HG02938 (cell line): ENCODE measurements at regions not wholly inside any gene's neighbourhood (a gene's known extent, or its start where the extent isn't known, plus 50 kb on each side); places are given as distances from the start of the nearest gene placed in this dataset.
"Not testable (repeated sequence)": the region's sequence is repeated elsewhere in the genome, so short reads cannot be mapped to it uniquely, and the experiment has no call there.

ENCODE experiments used
- ATAC-seq: cut with Tn5 transposase; IDR thresholded peaks from one replicate; pipeline ENCODE4 v1.9.1; 2021; ENCODE audit warnings: mild to moderate bottlenecking, moderate library complexity; ENCODE audit not compliant: unreplicated experiment

GRCh38 chrX:12042615-12043014, 95.7 kb upstream of the FRMPD4 start:
- ATAC-seq, result no peak

- ATAC-seq, result no peak
These were observed 86.2 kb upstream of the FRMPD4 start for GRCh38 chrX:12052109-12052508.

DNA sequence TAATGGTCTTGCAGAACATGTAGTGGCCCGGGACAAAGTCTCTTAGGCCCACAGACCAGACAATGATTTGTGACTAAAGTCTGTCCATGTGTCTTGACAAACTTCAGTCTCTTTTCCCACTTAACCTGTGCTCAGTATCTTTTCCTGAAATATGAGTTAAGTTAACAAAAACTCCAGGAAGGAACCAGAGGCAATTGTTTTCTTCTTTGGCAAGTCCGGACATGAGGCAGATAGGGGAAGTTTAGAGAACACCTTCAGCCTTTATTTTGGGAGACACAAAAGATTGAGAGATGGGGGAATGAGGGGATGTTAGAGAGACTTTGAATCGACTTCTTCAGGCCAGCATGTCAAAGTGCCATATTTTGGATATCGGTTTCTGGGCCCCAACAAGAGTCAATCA, 80.2 kb upstream of the FRMPD4 start:
- ATAC-seq, result no peak

DNA sequence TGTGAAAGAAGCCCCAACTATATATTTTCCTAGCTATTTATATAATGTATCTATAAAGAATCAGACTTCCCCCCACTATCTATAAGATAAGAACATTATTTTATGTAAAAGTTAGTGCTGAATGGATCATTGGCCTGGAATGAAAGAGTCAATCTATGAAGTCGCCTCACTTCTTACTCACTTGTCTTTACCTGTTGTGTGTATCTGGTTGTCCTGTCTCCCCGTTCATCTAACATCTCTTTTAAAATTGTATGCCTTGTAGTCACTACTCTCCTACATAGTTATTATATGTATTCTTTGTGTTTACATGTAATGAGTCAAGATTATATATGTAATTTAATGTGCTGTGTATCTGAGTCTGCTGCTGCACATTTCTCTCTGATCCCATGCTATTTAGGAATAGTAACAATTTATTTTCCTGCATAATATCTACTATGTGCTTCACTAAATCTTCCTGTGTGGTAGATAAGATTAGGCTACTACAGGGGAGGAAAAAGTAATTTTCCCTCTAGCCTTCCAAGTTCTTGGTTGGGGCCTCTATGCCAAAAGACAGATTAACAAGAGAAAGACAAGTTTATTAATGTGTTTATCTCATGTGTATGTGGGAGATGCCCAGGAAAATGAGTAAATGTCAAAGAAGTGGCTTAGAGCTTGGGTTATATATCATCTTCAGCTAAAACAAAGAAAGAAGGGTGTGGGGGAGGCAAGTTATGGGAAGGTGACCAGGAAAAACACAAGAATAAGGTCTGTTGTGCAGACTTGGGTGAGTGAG, 77.6 kb upstream of the FRMPD4 start:
- no peak for ATAC-seq

- ATAC-seq, result no peak
These were observed 73.0 kb upstream of the FRMPD4 start for GRCh38 chrX:12065251-12065650.

GRCh38 chrX:12076046-12076445, 62.2 kb upstream of the FRMPD4 start:
- ATAC-seq, result no peak

GRCh38 chrX:12080265-12080664, 58.0 kb upstream of the FRMPD4 start:
- no peak for ATAC-seq

DNA sequence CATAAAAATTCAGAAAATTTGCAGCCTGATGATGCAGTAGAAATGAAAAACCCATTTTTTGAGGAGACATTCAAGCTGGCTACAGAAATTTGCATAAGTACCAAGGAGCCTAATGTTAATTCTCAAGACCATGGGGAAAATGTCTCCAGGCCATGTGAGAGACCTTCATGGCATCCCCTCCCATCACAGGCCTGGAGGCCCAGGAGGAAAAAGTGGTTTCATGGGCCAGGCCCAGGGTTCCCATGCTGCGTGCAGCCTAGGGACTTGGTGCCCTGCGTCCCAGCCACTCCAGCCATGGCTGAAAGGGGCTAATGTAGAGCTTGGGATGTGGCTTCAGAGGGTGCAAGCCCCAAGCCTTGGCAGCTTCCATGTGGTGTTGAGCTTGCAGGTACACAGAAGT, 55.3 kb upstream of the FRMPD4 start:
- not testable (repeated sequence) for ATAC-seq
